NCI-H345 treated with DMSO at 0.1 percent for 48 hours (cell line): ENCODE measurements at regions not wholly inside any gene's neighbourhood (a gene's known extent, or its start where the extent isn't known, plus 50 kb on each side); places are given as distances from the start of the nearest gene placed in this dataset.

ENCODE experiments used
- DNase-seq: peaks from one replicate; lab custom pipeline; 2025; ENCODE audit not compliant: unreplicated experiment; lab: John Stamatoyannopoulos, UW

DNA sequence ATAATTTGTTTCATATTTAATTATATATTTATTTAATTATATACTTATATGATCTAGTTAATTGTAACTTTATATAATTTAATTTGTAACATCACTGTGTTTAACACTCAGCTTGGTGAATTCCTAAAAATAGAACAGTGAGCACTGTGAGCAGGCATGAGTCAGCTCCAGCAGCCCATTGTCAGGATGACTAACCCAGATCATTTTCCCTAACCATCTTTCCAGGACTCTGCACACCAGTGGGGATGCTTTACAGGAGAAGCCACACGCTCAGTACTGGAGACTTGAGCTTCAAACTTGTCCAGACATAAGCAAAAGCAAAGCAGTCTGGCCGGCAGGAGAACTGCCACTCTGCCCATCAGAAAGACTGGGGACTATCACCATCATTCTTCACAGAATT lies 446.2 kb upstream of the TRPC7 start:
- DNase-seq: no peak

DNA sequence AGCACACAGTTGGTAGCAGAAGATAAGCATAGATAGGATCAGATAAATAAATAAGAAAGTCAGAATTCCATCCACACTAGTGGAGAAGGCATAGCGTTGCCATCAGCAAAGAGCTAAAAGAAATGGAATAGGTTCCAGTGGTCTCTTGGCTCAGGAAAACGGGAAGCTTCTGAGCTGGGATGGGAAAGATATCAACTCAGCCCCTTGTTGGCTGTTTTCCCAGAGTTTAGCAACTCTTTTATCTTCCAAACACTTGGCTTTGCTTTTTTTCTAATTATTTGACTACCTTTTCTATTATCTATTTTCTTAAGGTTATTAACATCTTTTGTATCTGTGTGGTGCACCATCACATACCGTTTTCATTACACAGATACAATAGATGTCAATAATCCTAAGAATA lies 445.7 kb upstream of the TRPC7 start:
- no peak for DNase-seq

DNA sequence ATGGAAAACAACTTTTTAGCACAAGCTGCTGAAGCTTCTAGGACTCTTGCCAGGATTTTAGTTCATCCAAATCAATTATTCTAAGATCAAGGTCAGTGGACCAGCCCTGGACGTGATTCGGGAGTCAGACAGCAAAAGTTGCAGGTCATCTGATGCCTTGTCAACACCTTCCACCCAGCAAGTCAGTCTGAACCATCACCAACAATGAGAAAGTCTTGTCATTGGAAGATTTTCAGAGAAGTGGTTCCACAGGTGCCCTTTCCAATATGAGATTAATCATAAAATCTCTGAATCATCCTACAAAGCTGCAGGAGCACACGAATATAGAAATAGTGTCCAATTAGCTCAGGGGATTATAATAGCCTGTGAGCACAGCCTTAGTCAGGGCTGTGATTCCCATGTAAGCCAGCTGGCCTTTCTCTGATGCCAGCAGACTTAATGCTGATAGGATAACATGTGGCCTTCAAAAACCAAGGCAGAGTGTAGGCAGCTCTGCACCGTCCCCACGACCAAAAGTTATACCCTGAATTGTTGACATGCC lies 445.0 kb upstream of the TRPC7 start:
- DNase-seq: no peak

GRCh38 chr5:136809382-136809781 lies 444.0 kb upstream of the TRPC7 start:
- no peak for DNase-seq

DNA sequence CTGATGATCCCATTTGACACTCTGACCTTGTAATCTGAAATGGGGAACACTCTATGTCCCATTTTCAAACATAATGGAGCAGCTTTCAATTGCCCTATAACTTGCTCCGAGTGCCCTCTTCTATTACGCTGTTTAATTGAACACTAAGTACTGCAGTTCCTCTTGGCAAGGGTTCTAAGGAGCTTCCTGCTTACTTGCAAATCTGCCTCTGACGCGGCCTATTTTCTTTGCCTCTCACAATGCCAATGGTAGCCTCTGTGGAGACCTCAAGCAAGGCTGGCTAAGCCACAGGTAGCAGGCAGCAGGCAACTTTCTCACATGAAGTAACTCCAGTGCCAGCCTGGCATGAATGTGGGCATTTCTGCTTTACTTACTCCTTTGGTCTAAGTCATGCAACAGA lies 443.4 kb upstream of the TRPC7 start:
- DNase-seq: no peak

GRCh38 chr5:136805466-136805865 lies 440.1 kb upstream of the TRPC7 start:
- no peak for DNase-seq

DNA sequence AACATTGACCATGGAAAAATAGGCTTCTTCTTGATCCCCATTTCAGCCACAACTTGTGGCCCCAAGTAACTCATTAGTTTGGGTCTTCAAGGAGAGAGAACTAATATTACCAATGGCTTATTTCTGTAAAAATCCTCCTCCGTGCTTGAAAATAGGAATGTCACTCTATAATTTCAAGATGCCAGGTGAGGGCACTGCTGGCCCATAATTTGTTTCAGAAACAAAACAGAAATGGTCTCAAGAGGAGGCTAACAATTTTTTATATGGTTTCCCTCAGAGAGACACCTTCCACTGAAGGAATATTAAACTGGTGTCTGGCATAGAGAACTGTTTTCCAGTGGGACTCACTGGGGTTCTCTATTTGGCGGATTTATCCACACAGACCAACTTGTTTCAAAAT lies 437.0 kb upstream of the TRPC7 start:
- peak; percentile 50 for DNase-seq

- no peak for DNase-seq
Measured at GRCh38 chr5:136799806-136800372, 434.5 kb upstream of the TRPC7 start.

DNA sequence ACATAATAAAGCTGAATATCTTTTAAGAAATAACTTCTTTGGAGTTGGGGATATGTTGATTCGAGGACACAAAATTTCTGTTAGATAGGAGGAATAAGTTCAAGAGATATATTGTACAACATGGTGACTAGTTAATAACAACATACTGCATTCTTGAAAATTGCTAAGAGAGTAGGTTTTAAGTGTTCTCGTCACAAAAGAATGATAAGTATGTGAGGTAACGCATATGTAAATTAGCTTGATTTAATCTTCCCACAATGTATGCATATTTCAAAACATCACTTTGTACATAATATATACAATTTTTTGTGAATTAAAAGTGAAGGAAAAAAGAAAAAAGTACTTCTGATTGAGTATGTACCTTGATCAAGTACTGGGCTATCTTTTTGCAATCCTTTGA lies 428.0 kb upstream of the TRPC7 start:
- DNase-seq: no peak

DNA sequence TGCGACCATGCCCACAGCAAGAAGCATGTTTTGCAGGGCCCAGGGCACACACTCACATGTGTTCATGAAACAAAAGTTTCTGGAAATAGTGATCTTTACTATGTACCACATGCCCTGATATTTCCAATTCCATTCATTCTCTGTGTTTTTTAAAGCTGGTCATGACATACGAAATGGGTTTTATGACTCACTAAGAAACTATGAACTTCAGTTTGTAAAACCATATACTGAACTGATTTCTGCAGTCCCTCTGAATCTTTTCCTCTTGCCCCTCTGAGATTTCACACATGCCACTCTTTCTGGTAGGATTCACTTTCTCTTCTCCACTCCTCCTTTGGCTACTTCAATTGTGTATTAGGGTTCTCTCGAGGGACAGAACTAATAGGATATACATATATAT lies 416.1 kb upstream of the TRPC7 start:
- no peak for DNase-seq

DNA sequence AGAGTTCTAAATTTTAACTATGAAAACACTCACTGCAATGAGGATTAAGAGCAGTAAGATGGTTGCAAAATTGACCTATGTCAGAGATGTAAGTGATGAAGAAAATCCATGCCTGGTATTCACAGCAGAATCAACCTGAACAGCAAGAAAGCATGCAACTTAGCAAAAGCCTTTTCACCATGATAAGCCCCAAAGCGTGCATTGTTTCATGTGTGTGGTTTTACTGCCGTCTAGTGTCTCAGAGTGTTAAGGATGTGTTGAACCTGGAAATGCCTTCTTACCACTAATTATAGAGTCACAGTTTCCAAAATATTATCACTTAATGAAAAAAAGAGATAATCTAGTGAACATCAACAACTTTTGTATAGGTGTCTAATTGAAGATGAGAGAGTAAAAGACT lies 415.2 kb upstream of the TRPC7 start:
- DNase-seq: no peak

DNA sequence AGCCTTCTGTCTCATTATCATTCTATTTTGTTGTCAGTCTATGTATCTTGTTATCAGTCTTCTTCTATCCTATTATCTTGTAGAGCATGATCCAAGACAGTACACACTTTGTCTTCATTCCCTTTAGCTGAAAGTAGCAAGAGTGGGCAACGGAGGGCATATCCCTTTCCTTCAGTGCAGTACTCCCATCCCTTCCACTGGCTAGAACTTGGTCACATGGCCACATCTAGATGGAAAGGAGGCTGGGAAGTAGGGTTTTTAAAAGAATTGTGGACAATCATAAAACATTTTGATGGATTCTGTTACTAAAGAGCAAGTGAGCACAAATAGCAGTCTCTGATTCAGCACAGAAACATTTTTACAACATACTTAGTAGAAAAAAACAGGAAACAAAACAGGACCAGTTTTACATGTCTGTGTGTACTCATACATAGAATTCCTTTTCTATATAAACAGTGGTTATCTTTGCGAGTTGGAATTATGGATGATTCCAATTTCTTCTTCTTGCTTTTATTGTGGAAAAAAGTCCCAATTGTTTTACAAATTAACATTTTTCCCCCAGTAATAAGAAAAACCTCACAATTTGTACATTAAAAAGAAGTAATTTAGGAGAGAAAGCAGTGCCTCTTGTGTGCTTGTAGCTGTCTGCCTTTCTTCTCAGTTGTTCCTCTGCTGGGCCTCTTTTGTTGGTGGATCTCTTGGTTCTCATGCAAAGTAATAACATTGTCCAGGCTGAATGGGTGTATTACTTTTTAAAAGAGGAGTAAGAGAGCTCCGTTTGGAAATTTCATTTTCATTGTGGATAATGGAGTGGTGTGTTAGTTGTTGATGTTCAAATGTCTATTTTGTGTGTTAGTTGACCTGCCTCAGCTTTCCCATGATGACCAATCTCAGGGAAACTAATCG lies 410.9 kb upstream of the TRPC7 start:
- no peak for DNase-seq

DNA sequence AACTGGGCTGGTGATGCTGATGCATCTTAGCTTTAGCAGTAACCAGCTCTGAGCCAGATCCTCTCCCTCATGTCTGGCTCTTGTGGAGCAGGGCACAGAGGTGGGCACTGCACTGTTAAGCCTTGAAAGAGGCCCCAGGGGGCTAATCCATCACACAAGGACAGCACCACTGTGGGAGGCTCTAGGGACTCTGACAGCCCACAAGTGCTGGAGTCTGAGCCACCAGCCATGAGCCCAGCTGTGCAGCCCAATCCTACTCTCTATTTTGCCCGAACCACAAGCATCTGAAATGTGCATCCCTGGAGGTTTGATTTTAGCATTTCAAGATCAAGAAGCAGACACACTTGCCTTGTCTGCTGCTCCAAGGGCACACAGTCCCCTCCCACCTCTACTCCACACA lies 407.1 kb upstream of the TRPC7 start:
- no peak for DNase-seq

DNA sequence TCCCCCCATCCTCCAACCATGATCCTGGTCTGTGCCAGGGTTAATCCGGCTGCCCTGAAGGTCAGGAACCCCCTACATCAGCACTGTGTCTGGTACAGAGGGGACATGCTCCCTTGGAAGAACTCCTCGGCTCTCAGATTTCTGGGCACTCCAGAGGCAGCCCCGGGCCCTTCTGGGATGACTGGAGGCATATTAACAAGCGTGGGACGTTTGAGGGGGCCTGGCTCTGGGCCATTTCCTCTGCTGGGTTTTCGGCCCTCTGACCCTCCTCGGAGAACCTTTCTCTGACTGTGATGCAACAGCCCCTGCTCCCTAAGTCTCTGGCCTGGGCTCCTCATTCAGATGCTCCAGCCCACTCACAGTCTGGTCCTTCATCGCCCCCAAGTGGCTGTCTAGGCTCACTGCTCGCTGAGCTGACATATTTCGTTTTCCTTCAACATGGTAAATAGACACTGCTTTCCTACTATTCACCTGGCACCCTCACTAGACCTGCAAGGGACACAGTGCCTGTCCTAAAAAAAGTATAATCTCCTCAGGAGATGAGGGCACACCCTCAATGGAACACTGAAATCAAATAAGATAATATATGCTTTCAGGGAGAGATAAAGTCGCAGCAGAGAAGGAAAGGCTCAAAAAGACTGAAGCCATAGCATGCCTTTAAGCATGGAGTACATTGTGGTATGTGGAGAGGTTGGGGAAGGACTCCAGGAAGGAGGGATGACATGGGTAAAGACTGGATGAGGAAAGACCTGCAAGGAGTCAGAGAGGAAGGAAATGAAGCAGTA lies 404.7 kb upstream of the TRPC7 start:
- DNase-seq: peak; percentile 58

DNA sequence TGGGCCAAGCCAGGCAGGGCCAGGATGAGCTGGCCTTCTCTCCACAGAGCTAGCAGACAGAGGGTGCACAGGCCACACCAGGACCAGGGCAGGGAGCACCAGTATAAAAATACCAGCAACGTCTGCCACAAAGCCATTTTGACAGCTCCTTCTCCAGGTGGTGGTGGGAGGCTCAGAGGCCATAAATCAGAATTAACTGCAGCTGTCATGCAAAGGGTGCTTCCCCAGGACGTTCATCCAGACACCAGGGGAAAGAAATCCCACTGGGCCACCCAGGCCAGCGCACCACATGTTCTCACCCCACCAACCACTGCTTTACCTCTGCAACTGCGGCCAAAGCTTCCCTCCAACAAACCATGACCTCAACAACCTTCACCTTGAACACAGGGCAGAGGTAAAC lies 403.7 kb upstream of the TRPC7 start:
- no peak for DNase-seq

DNA sequence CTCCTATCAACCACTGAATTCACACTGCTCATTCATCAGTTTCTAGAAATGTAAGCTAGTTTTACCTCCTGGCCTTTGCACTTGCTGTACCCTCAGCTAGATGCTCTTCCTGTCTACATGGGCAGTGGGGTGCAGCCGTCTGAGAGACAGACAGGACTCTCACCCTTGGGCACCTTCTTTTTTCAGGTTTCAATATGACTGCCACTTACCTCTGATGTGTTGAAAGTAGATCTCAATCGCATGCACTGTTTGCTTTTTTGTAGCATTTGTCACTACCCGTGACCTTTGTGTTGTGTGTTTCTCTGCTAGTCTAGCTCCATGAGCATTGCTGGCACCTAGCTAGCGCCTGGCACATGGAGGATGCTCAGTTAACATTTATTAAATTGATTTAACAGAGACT lies 403.1 kb upstream of the TRPC7 start:
- DNase-seq: no peak

DNA sequence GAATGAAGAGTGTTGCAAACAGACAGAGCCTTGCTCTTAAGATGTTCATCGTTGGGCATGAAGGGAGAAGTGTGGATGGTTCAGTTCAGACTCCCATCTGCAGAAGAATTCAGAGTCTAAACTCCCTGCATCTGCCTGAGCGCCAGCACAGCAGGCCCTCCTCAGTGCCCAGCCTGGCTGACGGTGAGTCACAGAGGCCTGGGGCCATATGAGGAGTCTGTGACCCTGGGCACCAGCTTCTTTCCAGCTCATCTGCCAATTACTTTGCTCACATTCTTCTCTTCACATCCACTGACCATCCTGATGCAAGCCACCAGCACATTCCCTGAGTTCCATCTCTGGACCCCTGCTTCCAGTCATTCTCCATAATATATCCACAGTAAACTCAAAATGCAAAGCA lies 401.1 kb upstream of the TRPC7 start:
- DNase-seq: no peak

DNA sequence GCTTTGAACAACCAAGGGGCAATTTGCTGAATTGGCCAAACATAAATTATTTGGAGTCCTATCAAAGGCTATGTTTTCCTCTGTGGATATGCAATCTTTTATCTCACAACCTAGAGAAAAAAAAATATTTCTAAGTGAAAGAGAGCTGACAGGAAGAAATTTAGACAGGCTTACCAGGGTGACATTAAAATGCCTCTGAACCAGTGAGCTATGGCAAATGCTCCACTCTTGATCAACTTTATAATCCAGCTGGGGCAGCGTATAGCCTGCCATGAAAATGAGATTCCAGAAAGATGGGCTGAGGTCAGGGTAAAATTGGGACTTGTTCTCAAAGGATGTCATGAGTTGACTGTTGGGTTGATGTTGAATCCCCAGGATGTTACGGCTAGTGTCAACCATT lies 399.3 kb upstream of the TRPC7 start:
- DNase-seq: no peak

GRCh38 chr5:136763548-136763947 lies 398.2 kb upstream of the TRPC7 start:
- DNase-seq: no peak

- DNase-seq: no peak
Measured at GRCh38 chr5:136754216-136754615, 388.9 kb upstream of the TRPC7 start.

GRCh38 chr5:136750224-136750862 lies 385.0 kb upstream of the TRPC7 start:
- DNase-seq: no peak
